GM21619 (cell line): ENCODE measurements at regions not wholly inside any gene's neighbourhood (a gene's known extent, or its start where the extent isn't known, plus 50 kb on each side); places are given as distances from the start of the nearest gene placed in this dataset.

Experiments used
- ATAC-seq: cut with Tn5 transposase; IDR thresholded peaks from one replicate; pipeline ENCODE4 v1.9.1; 2021; ENCODE audit not compliant: unreplicated experiment

DNA sequence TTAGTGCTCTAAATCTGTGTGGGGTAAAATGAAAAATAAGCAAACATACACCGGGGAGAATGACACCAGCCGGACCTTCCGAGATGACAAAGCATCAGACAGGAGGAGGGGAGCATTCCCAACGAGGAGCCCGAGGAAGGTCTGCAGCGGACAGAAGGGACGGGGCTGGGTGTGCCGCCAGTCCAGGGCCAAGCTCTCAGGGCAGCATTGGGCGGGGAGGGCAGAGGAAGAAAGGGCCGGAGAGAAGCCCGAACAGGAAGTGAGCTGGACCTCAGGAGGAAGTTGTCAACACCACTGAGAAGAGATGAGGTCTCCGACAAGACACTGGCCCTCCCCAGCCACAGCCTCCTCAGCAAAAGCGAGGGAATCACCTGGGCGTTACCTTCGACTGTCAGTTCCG, 182.6 kb upstream of the RNF32 start:
- no peak for ATAC-seq

DNA sequence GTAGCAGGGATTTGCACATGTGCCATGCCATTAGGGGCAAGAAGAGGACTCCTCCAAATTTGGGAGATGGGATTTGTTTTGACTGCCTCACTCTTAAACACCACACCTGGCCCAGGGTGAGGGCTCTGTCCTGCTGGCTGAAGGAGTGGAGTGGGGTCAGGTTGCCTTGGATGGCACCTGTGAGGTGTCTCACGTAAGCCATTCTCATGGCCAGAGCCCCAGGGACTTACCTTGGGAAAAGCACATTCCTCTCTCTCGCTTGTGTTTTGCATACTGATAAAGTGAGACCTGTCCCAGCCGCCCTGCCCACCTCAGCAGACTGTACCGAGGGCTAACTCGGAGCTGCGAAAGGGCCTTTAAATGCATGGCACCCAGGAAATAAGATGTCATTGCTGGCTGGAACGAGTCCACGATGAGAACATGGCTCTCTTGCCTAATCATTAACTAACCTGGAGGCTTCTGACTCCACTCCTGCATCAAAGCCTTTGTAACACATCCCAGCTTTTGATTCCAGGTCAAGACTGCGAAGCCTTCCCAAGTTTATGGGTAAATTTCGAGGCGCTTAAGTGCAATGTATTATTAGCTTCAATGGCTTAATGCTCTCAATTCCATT, 184.0 kb upstream of the RNF32 start:
- no peak for ATAC-seq

DNA sequence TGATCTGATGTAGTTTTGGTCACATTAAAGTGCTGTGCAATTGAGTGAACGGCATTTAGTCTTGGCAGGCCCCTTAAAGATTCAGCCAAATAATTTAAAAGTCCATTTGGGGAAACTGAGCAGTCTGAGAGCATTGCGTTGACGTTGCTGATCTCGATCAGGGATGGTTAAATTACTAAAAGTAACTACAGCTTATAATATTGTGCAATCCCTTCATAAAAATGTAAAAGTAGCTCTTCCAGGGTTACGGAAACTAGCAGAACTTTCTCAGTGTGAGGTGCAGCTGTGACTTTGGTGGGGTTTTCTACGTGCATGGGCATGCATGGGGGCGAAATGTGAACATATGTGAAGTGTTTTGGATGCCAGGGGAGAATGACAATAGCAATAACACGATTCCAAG, 184.5 kb upstream of the RNF32 start:
- ATAC-seq = no peak

- ATAC-seq = no peak
These were observed 190.1 kb upstream of the RNF32 start for GRCh38 chr7:156450473-156450872.

DNA sequence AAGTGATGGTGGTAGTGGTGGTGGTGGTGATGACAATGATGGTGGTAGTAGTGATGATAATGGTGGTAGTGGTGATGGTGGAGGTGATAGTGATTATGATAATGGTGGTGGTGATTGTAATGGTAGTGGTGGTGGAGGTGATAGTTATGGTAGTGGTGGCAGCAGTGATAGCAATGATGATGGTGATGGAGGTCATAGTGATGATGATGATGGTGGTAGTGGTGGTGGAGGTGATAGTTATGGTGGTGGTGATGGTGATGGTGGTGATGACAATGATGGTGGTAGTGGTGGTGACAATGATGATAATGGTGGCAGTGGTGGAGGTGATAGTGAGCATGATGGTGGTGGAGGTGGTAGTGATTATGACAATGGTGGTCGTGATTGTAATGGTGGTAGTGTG, 191.7 kb upstream of the RNF32 start:
- no peak for ATAC-seq

GRCh38 chr7:156446990-156447389, 193.6 kb upstream of the RNF32 start:
- no peak for ATAC-seq

DNA sequence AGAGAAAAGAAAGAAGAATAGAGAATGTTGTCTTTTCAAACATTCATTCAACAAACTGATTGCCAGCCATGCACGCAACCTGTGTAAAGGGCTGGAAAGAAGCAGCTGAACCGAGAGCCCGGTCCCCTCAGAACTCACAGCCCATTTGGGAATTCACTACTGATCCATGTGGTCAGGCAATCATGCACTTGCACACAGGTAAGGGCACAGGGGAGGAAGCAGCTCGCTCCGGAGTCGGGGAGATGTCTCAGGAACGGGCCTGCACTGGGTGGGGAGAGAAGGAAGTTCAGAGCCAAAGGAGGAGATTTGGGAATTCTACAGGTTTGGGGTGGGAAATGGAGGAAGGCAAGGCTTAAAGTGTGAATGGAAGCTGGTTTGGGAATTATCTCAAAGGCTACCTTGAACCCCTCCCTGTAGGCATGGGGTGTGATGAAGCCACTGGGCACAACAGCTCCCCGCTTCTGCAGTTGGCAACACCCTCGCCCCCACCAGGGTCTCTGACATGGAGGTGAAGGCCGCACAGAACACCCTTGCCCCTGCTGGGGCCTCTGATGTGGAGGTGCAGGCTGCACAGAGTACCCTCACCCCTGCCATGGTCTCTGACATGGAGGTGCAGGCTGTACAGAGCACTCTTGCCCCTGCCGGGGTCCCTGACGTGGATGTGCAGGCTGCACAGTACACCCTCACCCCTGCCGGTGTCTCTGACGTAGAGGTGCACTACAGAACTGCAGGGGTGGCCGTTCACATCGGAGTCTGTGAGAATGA, 194.4 kb upstream of the RNF32 start:
- no peak for ATAC-seq

- no peak for ATAC-seq
These were observed 198.1 kb upstream of the RNF32 start for GRCh38 chr7:156442516-156442915.

DNA sequence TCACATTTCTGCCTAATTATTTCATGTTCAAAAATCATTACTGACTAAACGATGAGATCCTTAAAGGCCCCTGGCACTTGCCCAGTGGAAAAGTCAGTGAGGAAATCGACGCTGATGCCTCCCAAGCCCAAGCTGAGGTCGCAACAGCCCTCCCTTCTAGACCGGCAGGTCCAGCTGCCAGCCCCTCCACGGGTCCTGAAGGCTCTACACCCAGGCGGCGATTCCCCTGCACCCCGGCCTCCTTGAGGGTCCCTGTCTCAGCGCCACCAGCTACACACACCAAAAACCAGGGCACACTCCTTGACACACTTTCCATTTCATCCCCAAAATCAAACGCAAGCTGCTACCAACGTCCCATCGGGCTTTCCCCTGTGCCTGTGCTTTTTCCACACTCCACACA, 200.1 kb upstream of the RNF32 start:
- no peak for ATAC-seq

- no peak for ATAC-seq
These were observed 202.6 kb upstream of the RNF32 start for GRCh38 chr7:156438011-156438410.

DNA sequence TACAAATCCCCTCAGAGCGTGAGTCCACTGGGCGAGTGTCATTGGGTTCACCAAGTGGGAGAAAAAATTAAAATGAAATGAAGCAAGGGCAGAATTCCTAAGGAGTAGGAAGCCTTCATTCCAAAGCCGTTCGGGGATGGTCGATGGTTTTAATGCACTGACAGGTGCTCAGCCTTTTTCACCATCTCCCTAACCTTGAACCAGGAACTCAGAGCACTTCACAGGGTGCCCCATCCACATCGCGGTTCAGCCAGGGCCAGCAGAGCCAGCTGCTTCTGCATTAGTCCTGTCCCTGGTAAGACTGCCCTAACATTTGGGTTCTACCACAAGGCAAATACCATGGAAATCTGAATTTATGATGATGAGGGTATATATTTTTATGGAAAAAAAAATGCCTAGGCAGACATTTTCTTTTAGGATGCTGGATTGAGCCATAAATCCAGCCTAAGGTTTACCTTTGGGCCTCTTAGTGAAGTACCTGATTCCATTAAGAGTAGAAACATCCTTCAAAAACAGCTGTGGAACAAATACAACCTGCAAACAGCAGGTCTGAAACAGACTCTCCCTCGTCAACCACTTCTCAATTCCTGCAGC, 203.5 kb upstream of the RNF32 start:
- ATAC-seq = no peak

- ATAC-seq = no peak
These were observed 204.9 kb upstream of the RNF32 start for GRCh38 chr7:156435486-156436231.

GRCh38 chr7:156434706-156435105, 205.9 kb upstream of the RNF32 start:
- no peak for ATAC-seq

- ATAC-seq = no peak
These were observed 208.6 kb upstream of the RNF32 start for GRCh38 chr7:156432018-156432417.

GRCh38 chr7:156430109-156430508, 210.5 kb upstream of the RNF32 start:
- ATAC-seq = no peak

DNA sequence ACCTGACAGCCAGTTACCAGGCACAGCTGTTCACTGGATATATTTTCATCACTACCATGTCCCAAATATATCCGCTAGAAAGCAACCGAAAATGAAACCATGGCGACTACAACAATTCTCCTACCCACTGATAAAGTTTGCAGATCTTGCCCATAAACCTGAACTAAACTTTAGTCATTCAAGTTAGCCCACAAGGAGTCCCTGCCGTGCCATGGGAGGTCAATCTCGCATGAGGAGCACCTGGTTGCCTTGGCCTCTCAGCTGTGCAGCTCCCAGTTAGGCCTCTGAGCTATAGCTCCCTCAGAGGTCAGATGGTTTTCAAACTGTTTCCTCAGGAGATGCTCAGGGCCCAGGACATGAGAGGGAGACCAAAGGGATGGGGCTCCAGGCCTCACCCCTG, 211.1 kb upstream of the RNF32 start:
- no peak for ATAC-seq

GRCh38 chr7:156423876-156424275, 216.7 kb upstream of the RNF32 start:
- no peak for ATAC-seq

GRCh38 chr7:156420496-156420895, 220.1 kb upstream of the RNF32 start:
- ATAC-seq = no peak

DNA sequence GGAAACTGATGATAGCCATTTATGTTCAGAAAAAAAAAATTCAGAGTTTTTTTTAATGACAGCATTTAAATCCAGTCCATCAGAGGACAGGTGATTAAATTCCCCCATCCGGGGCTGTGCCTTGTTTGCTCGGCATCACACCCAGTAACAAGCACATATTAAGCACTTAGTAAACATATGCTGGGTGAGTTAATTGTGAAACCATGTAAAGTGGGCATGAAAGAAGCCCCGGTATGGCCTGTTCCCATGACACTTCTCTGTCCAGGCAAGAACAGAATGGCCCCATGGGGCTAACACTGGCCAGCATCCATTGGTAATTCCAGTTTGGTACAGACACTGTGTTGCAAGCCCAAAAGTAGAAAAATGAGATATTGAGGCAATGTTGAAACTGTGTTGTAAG, 220.8 kb upstream of the RNF32 start:
- no peak for ATAC-seq

- no peak for ATAC-seq
These were observed 238.3 kb upstream of the RNF32 start for GRCh38 chr7:156402255-156402654.

DNA sequence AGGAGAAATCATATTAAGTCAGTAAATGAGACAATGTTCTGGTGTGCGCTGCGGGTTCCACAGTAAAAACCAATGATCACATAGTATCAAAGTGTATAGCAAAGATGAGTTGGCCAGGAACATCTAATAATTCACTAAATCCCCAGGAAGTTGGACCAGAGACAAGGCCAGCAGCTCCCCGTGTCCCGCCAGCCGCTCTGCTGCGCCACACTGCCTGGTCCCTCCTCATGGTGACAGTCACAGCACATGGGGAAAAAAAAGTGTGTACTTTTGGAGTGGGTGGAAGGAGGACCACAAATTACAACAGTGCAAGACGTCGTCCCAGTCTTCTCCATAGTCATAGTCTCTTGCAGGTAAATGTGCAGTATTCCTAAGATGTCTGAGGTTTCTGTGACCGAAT, 239.0 kb upstream of the RNF32 start:
- ATAC-seq = no peak

GRCh38 chr7:156400046-156400445, 240.5 kb upstream of the RNF32 start:
- no peak for ATAC-seq
